HG03196 (cell line): ENCODE measurements at regions not wholly inside any gene's neighbourhood (a gene's known extent, or its start where the extent isn't known, plus 50 kb on each side); places are given as distances from the start of the nearest gene placed in this dataset.

Source experiments
- ATAC-seq: cut with Tn5 transposase; IDR thresholded peaks from one replicate; pipeline ENCODE4 v1.9.1; 2021; ENCODE audit not compliant: unreplicated experiment

DNA sequence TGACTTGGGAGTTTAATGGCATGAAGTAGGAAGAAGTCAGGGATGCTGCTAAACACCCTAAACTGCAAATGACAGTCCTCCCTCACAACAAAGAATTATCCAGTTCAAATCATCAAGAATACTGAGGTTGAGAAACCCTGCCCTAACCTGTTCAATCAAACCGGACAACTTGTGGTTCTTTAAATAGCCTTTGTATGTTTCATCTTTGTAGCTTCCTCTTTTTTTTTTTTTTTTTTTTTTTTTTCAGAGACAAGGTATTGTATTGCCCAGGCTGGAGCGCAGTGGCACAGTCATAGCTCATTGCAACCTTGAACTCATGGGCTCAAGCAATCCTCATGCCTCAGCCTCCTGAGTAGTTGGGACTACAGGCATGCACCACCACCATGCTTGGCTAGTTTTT is 52.5 kb upstream of the TTC29 start:
- no peak for ATAC-seq

- no peak for ATAC-seq
Observed at GRCh38 chr4:147003956-147004809, 58.5 kb upstream of the TTC29 start.

GRCh38 chr4:147006229-147006628 is 60.6 kb upstream of the TTC29 start:
- ATAC-seq, result no peak

DNA sequence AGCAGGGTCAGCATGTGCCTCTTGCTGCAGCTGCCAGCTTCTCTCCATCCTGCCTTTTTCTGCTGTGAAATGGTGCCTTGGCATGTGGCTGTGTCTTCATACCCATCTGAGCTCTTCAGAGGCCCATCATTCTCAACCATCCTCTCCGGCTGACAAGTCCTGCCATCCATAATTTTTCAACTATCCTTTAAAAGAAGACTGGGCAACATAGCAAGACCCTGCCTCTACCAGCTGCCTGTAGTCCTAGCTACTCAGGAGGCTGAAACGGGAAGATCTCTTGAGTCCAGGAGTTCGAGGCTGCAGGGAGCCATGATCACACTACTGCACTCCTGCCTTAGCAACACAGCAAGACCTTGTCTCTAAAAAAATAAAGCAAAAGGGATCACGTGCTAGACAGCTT is 64.2 kb upstream of the TTC29 start:
- no peak for ATAC-seq

DNA sequence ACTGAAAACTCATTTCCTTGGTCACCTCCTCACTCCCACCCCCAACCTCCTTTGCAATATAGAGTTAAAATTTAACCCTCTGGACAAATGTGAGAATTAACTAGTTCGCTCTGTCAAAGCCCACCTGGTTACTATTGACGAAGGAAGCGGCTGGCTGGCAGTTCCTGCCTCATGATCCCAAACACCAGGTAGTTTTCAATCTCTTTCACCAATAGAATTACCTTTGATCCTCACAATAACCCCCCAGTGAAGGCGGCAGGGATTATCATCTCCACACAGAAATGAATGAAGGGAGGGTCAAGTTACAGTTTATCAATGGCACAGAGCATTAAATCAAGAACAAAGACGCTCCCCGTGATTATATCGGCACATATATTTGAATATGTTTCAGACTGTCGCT is 65.7 kb upstream of the TTC29 start:
- ATAC-seq, result no peak

GRCh38 chr4:147012059-147012707 is 66.5 kb upstream of the TTC29 start:
- no peak for ATAC-seq

GRCh38 chr4:147014946-147015345 is 69.3 kb upstream of the TTC29 start:
- ATAC-seq, result no peak

DNA sequence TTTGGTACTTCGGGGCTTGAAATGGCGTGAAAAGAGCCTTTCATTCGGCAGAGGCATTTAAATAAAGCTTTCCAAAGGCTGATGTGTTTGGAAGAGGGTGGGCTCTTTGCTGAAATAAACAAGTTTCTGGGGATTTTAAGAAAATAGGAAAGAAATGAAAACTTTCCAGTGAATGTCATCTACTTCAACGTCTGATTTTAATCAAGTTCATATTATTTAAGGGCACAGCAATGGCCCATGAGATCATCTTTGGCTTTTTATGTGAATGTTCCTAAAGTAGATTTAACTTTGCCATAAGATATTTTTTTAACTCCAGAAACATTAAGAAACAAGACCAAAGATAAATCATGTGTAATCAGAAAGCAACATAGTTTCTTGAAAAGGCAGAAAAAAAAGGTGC is 69.8 kb upstream of the TTC29 start:
- ATAC-seq, result no peak

DNA sequence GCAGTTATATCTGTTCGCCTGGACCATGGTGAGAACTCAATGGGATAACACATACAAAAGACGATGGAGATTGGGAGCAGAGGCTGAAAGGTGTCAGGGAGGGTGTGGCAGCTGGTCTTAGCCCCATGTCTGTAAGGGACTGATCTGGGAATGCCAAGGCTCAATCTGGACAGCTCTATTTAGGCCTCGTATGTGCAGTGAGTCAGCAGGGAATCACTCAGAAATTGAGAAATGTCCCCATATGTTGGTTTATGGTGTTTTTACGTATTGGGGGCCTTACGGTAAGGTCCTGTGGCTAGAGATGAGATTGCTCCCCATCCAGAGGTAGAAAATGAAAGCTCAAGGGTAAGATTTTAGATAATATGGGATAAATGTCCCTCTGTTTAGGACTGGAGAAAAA is 71.4 kb upstream of the TTC29 start:
- ATAC-seq, result no peak

DNA sequence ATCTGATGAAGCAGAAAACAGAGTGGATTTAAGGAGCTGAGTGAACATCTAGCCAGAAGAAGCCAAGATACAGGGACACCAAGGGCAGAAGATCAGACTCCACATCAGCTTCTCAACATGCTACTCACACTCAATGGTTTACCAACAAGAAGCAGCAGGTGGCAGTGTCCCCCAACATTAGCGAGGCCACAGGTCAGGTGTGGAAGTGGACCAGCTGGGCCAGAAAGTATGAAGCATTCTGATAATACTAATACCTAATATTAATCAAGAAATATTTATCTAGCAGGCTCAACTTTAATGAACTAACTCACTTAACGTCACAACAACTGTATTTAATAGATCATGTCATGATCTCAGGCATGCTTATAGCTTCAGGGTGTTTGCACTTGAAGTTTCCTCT is 73.4 kb upstream of the TTC29 start:
- ATAC-seq, result no peak

DNA sequence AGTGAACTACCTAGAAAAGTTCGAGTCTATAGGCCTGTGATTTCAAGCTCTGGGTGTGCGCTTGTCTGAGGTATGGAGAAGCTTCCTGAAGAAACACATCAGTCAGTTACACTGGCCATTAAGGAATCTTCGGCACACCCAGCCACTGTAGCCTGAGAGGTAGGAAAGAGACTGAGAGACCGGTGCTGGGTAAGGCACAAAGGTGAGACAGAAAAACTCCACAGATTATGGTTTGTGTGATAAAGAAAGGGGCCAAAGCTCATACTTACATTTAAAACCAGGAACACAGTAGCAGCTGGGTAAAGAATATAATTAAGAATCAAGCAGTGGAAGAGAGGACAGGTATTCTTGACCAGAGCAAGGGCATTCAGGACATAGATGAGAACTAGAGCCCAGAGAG is 74.8 kb upstream of the TTC29 start:
- no peak for ATAC-seq

- ATAC-seq, result no peak
Observed at GRCh38 chr4:147025042-147025441, 79.4 kb upstream of the TTC29 start.

DNA sequence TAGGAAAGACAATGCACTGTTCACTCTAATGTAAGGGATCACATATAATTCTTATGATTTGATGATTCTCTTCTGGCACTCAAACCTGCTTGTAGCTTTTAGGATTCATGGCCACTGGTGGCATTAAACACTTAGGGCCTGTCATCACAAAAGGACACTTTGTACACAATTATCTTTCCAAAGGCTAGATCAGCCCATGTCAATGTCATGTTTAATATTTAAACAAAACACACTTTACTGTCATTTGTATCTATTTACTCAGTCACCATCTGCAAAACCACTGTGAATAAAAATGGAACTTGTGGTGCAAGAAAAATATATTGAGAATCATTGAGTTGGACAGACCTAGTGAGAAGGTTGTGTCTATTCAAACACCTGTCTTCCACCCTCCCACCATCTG is 83.6 kb upstream of the TTC29 start:
- no peak for ATAC-seq

DNA sequence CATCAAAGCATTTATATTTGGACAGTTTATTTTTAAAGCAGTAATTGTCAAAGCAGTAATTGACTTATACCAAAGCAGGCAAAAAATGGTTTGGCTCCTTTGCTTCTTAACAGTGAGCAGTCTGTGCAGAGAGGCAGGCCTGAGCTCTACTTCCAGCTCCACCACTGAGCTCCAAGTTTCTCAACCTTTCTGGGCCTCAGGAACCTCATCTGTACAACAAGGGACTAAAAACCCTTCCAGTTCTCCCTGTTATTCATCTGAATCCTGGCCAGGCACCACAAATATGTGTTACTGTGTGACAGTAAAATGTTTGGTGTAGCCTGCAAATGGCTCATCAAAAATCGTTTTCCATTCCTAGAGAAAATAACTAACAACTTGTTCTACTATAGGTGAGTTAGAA is 88.7 kb upstream of the TTC29 start:
- ATAC-seq, result no peak

DNA sequence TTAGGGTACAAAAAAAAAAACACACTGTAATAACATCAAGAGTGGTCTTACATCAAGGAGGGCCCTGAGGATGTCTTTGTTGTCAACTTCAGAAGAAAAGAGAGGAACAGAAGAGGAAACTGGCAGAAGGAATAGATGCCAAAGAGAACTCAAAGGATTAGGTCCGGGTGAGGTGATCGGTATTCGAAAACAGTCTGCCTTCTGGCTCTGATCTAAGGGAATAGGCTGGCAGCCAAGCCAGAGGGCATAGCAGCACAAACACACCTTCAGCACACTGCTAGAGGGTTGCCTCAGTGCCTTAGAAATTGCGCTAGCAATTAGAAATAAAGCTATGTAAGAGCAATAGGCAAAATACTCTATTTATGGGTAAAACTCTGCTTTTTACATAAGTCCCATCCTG is 91.4 kb upstream of the TTC29 start:
- no peak for ATAC-seq

DNA sequence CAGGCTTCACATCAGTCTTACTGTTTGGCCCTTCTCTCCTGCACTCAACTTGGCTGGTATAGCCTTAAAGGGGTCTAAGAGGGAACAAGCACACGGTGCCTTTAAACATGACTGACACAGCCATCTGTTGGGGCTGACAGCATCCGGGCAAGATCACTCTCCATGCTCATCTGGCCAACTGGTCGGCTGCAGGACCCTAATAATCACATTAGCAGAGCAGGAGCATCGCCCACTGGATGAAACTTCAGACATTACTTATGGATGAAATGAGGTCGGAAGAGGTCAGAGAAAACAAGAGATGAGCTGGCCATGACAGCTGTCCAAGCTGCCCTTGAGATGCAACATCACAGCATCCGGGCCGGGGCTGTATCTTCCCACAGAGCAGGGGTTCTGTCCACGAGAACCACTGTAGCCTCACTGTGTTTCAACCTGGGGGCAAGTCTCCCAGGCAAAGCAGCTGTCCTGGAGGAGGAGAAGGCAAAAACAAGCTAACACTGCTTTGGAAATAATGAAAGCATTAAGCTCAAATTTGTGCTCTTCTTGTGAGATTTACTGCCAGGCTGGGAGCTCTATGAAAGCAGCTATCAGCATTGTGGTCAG is 94.4 kb upstream of the TTC29 start:
- ATAC-seq, result no peak

- no peak for ATAC-seq
Observed at GRCh38 chr4:147040874-147041273, 95.2 kb upstream of the TTC29 start.

GRCh38 chr4:147041376-147041775 is 95.7 kb upstream of the TTC29 start:
- ATAC-seq, result no peak

DNA sequence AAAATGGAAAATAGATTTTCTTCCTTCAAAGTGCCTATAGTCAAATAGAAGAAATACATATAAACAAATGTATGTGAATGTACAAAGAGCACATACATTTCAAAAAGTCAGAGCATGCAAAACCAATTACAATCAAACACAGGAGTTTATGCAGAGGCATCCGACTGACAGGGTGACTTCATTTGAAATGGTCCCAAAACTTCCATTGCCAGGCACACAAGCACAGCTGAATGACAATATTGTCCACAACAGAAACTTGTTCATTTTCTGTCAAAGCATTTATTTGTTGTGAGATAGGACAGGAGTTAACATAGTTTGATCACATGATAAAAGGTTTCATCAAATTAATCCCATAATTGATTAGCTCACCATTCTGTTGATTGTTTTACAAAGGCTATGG is 96.4 kb upstream of the TTC29 start:
- no peak for ATAC-seq

DNA sequence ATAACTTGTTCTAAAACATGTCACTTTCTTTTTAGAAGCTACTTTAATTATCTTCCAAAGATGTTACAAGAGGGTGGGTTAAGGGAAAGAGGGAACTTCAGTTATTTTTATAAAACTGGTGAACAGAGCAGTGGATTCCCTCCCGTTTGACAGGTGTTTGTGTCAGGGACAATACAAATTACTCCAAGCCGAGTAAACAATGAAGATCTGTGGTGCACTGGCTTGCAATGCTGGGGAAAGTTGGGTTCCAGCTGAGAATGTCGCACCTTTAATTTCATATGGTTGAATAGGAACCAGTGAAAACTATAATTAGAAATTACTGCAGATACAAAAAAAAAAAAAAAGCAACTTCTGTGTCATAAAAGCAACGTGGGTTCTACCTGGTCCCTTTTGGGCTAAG is 98.6 kb upstream of the TTC29 start:
- ATAC-seq, result no peak

DNA sequence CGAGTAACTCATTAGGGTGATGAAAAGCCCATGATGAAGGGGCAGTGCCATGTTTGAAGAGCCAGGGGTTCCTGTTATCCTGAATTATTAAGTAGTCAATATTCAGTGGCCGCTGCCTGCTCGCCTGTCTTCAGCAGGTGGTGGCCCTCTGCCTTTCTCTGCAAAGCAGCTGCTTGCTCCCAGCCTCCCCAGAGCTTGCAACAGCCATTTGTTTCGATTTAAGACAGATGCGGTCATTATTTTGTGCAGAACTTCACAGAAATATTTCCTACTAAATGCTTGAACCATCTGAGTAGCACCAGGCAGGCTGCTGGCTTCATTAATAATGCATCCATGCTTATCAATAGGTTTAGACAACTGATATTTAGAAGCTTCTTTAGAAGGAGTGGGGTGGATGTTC is 104.3 kb upstream of the TTC29 start:
- ATAC-seq, result no peak

GRCh38 chr4:147050356-147050765 is 104.7 kb upstream of the TTC29 start:
- no peak for ATAC-seq
